Activated CD4-positive, alpha-beta memory T cell treated with anti-CD3 and anti-CD28 coated beads for 36 hours (primary cell): ENCODE measurements at regions not wholly inside any gene's neighbourhood (a gene's known extent, or its start where the extent isn't known, plus 50 kb on each side); places are given as distances from the start of the nearest gene placed in this dataset.
A peak's percentile ranks its signal among the peaks of the same experiment; 100 is the strongest.

ENCODE experiments used
- CTCF ChIA-PET: fragments of 350-600 bp; sonication (Branson Sonifier 250); formaldehyde crosslinking; loops from one replicate; lab custom pipeline; 2021; ENCODE audit warnings: antibody characterized with exemption, inconsistent platforms; lab: Charles Lee
- POLR2A ChIA-PET: fragments of 350-600 bp; sonication (Branson Sonifier 250); formaldehyde crosslinking; loops from one replicate; lab custom pipeline; 2021; ENCODE audit warnings: antibody characterized with exemption; lab: Charles Lee
- DNase-seq: peaks from one replicate; pipeline ENCODE4 v3.0.0-alpha.2; 2020
- H3K27ac Mint-ChIP-seq: one replicate; pipeline ENCODE4 v1.8.0; 2021; ENCODE audit warnings: mixed read lengths
- H3K27me3 Mint-ChIP-seq: one replicate; pipeline ENCODE4 v1.8.0; 2021; ENCODE audit warnings: mixed read lengths
- H3K36me3 Mint-ChIP-seq: one replicate; pipeline ENCODE4 v1.8.0; 2021; ENCODE audit warnings: mixed read lengths
- H3K4me1 Mint-ChIP-seq: one replicate; pipeline ENCODE4 v1.8.0; 2021; ENCODE audit warnings: low read depth, mixed read lengths
- H3K4me3 Mint-ChIP-seq: one replicate; pipeline ENCODE4 v1.8.0; 2021; ENCODE audit warnings: mild to moderate bottlenecking, mixed read lengths
- H3K9me3 Mint-ChIP-seq: one replicate; pipeline ENCODE4 v1.8.0; 2021; ENCODE audit warnings: mixed read lengths
- intact Hi-C: fragments of 100-400 bp; cut with micrococcal nuclease; formaldehyde crosslinking; loops from one replicate; pipeline ENCODE4 v1.15.1; 2023

DNA sequence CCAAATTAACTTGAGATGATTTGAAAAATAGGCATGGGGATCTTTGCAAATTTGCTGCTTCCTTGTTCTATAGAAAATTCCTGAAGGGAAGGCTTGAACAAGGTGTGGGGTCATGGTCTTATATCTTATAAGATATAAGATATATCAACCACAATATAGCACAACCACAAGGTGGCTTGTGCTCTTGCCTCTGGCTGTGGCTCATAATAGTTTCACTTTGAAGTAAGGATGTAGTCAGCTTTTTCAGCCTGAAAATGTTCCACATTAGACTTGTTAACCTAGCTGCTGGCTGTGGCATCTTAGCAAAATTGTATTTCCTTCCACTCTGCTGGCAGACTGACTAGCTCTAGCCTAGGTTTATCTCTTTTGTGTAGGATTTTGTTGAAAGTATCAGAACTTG, 169.7 kb downstream of the KLF5 start:
- Mint-ChIP-seq H3K4me3 (no peak overlapping the region), H3K4me1 (peaks cover 38% of the 10 kb centered on the region), H3K27me3 (peaks cover 4% of the 10 kb centered on the region), H3K27ac (no peak overlapping the region), H3K36me3 (no peaks in the 10 kb centered on the region), H3K9me3 (no peaks in the 10 kb centered on the region)
- CTCF ChIA-PET, result interaction anchor here (1.2 kb wide), 1 partner anchor 470 kb away, joined by 4 read pairs; no protein-coding TSS in a partner anchor
- POLR2A ChIA-PET, result no interaction called here
- peak; percentile 16 for DNase-seq
- intact Hi-C loops, result loop anchor here (1.0 to 10.0 kb wide), 3 partner anchors 194 to 1016 kb away; no protein-coding TSS in a partner anchor

DNA sequence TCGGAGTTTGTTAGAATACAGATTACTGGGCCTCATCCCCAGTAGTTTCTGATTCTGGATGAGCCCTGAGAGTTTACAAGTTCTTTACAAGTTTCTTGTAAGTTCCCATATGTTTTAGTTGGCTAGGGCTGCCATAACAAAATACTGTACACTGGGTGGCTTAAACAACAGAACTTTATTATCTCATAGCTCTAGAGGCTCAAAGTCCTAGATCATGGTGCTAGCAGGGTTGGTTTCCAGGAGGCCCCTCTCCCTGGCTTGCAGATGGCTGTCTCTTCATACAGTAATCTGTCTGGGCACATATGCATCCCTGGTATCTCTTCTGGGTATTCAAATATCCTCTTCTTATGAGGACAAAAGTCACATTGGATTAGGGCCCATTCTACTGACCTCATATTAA, 167.2 kb downstream of the KLF5 start:
- H3K27ac Mint-ChIP-seq, result no peak overlapping the region
- ChIA-PET POLR2A (no interaction called here), CTCF (no interaction called here)
- intact Hi-C loops, result loop anchor here (2.0 to 10.0 kb wide), 3 partner anchors 196 to 1019 kb away; no protein-coding TSS in a partner anchor
- H3K36me3 Mint-ChIP-seq, result no peaks in the 10 kb centered on the region
- peaks cover 4% of the 10 kb centered on the region for H3K27me3 Mint-ChIP-seq
- H3K4me1 Mint-ChIP-seq, result peaks cover 42% of the 10 kb centered on the region
- no peaks in the 10 kb centered on the region for H3K9me3 Mint-ChIP-seq
- H3K4me3 Mint-ChIP-seq, result no peak overlapping the region
- no peak for DNase-seq

DNA sequence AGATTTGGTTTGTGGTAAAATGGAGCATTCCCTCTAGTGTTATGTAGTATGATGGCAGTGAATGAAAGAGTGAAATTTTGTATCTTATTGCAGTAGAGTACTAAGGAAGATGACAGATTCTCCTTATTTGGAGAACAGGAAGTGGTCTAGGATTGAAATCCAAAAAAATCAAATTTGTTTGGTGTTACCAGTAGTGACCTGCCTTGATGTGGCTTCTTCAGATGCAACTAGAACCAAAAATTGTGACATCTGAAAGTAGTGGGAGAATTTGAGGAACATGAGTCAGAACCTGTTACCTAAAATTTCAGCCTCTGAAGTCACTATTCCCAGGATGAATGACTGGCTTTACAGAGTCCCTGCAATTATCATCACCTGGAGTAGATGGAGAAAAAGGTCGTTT, 165.9 kb downstream of the KLF5 start:
- Mint-ChIP-seq H3K27me3 (peaks cover 4% of the 10 kb centered on the region), H3K4me1 (peaks cover 36% of the 10 kb centered on the region), H3K36me3 (no peaks in the 10 kb centered on the region), H3K27ac (no peak overlapping the region), H3K9me3 (no peaks in the 10 kb centered on the region), H3K4me3 (no peak overlapping the region)
- POLR2A ChIA-PET, result no interaction called here
- CTCF ChIA-PET, result interaction anchor here (0.6 kb wide), 1 partner anchor 170 kb away, joined by 3 read pairs; no protein-coding TSS in a partner anchor
- DNase-seq, result no peak
- intact Hi-C loops, result loop anchor here (2.0 to 10.0 kb wide), 3 partner anchors 198 to 1020 kb away; no protein-coding TSS in a partner anchor

DNA sequence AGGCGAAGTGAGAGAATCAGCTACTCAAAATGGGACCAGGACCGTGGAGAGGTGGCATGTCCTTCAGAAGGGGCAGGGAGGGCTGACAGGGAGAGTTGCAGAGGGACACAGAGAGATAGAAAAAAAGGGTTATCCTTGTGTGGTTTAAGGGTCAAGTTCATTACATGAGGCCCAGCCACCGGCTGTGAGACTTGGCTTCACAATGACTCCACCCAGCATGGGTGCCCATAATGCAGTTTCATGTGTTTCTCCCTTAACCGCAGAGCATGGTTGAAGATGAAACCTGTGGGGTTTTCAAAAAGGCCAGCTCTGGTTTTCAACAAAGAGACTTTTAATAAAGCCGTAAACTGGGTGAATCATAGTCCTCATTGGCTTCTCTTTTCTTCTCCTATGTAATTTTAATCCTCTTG, 164.6 kb downstream of the KLF5 start:
- no peaks in the 10 kb centered on the region for H3K36me3 Mint-ChIP-seq
- ChIA-PET POLR2A (interaction anchor here (0.6 kb wide), 1 partner anchor 384 kb away, joined by 3 read pairs; no protein-coding TSS in a partner anchor), CTCF (no interaction called here)
- peaks cover 24% of the 10 kb centered on the region for H3K4me1 Mint-ChIP-seq
- H3K27ac Mint-ChIP-seq, result no peak overlapping the region
- H3K27me3 Mint-ChIP-seq, result peaks cover 4% of the 10 kb centered on the region
- H3K4me3 Mint-ChIP-seq, result no peak overlapping the region
- no peaks in the 10 kb centered on the region for H3K9me3 Mint-ChIP-seq
- peak; percentile 70 for DNase-seq
- intact Hi-C loops, result loop anchor here (1.0 to 10.0 kb wide), 3 partner anchors 81 to 1021 kb away; no protein-coding TSS in a partner anchor

DNA sequence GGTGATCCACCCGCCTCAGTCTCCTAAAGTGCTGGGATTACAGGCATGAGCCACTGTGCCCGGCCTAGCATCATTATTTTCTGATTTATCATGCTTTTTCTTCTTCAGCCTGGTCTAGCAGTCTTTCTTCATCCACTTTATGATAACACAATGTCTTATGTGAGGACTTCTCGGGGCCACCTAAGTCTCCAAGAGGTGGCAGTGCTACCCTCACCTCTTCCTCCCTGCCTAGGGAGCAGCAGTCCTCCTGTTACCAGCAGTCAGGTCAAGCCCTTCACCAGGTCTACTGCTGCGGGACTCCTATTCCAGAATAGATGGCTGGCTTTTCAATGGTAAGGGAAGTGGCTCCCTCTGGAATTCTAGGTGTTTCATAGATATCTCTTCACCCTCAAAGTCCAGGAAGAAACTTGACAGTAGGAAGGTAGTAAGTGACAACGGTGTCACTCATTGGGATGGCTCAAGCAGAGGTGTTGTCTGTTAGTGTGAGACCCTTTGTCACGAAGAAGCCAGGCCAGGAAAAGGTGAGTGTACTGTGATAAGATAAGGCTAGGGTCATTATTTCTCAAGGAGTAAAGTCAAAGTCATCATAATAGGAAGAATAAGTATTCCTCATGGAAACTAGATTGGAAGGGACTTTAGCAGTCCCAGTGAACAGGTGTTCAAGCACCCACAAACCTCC, 164.0 kb downstream of the KLF5 start:
- Mint-ChIP-seq H3K4me1 (peaks cover 21% of the 10 kb centered on the region), H3K36me3 (no peaks in the 10 kb centered on the region), H3K4me3 (no peak overlapping the region), H3K9me3 (no peaks in the 10 kb centered on the region), H3K27ac (no peak overlapping the region), H3K27me3 (peaks cover 4% of the 10 kb centered on the region)
- intact Hi-C loops, result loop anchor here (1.0 to 10.0 kb wide), 3 partner anchors 82 to 1022 kb away; no protein-coding TSS in a partner anchor
- DNase-seq, result no peak
- ChIA-PET CTCF (no interaction called here), POLR2A (interaction anchor here (0.6 kb wide), 1 partner anchor 384 kb away, joined by 3 read pairs; no protein-coding TSS in a partner anchor)

- ChIA-PET POLR2A (no interaction called here), CTCF (no interaction called here)
- peaks cover 4% of the 10 kb centered on the region for H3K27me3 Mint-ChIP-seq
- no peaks in the 10 kb centered on the region for H3K9me3 Mint-ChIP-seq
- H3K4me1 Mint-ChIP-seq, result peaks cover 24% of the 10 kb centered on the region
- intact Hi-C loops, result loop anchor here (10.0 kb wide), 1 partner anchor 1024 kb away; no protein-coding TSS in a partner anchor
- no peak for DNase-seq
- no peak overlapping the region for H3K4me3 Mint-ChIP-seq
- no peak overlapping the region for H3K27ac Mint-ChIP-seq
- H3K36me3 Mint-ChIP-seq, result no peaks in the 10 kb centered on the region
These were observed 162.3 kb downstream of the KLF5 start for GRCh38 chr13:73220966-73221720.

- CTCF ChIA-PET, result no interaction called here
- intact Hi-C loops, result no loop called here
- peaks cover 5% of the 10 kb centered on the region for H3K27me3 Mint-ChIP-seq
These were observed 159.4 kb downstream of the KLF5 start for GRCh38 chr13:73218181-73218580.

DNA sequence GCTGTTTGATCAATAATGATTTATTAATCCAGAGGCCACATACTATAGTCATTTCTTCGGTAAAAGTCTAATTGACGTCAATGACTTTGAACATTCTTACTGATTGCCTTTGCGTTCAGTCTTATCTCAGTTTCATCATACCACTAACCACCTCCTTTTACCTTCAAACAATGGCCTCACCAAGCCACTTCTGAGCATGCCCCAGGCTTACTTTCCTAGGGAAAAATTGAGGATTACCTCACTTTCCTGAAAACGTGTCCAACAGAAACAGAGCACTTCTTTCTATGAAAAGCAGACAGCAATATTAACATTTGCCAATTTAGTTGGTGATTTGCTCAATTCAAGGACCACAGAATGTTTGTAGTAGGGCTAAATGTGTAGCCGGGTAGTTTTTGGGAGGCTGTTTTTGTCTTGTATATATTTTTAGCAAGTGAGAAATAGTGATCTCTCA, 157.6 kb downstream of the KLF5 start:
- H3K9me3 Mint-ChIP-seq, result no peaks in the 10 kb centered on the region
- H3K27ac Mint-ChIP-seq, result no peak overlapping the region
- DNase-seq, result no peak
- no peaks in the 10 kb centered on the region for H3K36me3 Mint-ChIP-seq
- H3K4me3 Mint-ChIP-seq, result no peak overlapping the region
- H3K27me3 Mint-ChIP-seq, result peaks cover 7% of the 10 kb centered on the region
- intact Hi-C loops, result no loop called here
- POLR2A ChIA-PET, result no interaction called here
- CTCF ChIA-PET, result no interaction called here
- H3K4me1 Mint-ChIP-seq, result peaks cover 10% of the 10 kb centered on the region

More at GRCh38 chr13:73218181-73218580, 159.4 kb downstream of the KLF5 start:
- Mint-ChIP-seq H3K36me3 (no peaks in the 10 kb centered on the region), H3K9me3 (no peaks in the 10 kb centered on the region), H3K4me3 (no peak overlapping the region), H3K27ac (no peak overlapping the region), H3K4me1 (peaks cover 9% of the 10 kb centered on the region)
- POLR2A ChIA-PET, result no interaction called here
- no peak for DNase-seq

DNA sequence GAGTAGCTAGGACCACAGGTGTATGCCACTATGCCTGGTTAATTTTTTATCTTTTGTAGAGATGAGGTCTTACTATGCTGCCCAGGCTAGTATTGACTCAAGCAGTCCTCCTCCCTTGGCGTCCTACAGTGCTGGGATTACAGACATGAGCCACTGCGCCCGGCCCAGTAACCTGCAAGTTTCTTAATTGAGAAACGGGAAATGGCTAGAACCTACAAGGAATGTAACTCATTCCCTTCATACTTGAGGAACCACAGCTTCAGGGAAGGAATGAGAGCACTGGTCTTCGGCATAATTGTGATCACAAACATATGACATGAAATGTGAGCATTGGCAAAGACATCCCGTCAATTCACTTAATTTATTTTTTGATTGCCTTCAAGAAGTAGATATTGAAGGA, 157.0 kb downstream of the KLF5 start:
- Mint-ChIP-seq H3K9me3 (no peaks in the 10 kb centered on the region), H3K27me3 (peaks cover 9% of the 10 kb centered on the region), H3K36me3 (no peaks in the 10 kb centered on the region), H3K27ac (no peak overlapping the region), H3K4me3 (no peak overlapping the region), H3K4me1 (peaks cover 10% of the 10 kb centered on the region)
- ChIA-PET CTCF (no interaction called here), POLR2A (no interaction called here)
- intact Hi-C loops, result no loop called here
- DNase-seq, result no peak

DNA sequence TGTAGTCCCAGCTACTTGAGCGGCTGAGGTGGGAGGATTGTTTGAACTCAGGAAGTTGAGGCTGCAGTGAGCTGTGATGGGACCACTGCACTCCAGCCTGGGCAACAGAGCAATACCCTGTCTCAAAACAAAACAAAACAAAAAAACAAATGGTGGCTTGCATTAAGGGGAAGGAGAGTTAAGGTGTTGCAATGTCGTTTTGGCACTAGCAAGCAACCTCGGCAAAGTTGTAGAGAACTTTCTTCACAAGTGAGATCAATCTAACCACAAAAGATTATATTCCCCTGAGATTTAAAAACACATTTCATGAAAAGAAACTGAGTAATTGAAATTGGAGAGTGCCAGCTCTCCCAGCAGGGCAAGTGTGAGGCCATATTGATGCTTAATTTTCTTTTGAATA, 153.7 kb downstream of the KLF5 start:
- Mint-ChIP-seq H3K9me3 (no peaks in the 10 kb centered on the region), H3K4me1 (peaks cover 10% of the 10 kb centered on the region), H3K36me3 (no peaks in the 10 kb centered on the region), H3K4me3 (no peak overlapping the region), H3K27ac (no peak overlapping the region), H3K27me3 (peaks cover 9% of the 10 kb centered on the region)
- intact Hi-C loops, result no loop called here
- no peak for DNase-seq
- CTCF ChIA-PET, result no interaction called here
- POLR2A ChIA-PET, result no interaction called here

DNA sequence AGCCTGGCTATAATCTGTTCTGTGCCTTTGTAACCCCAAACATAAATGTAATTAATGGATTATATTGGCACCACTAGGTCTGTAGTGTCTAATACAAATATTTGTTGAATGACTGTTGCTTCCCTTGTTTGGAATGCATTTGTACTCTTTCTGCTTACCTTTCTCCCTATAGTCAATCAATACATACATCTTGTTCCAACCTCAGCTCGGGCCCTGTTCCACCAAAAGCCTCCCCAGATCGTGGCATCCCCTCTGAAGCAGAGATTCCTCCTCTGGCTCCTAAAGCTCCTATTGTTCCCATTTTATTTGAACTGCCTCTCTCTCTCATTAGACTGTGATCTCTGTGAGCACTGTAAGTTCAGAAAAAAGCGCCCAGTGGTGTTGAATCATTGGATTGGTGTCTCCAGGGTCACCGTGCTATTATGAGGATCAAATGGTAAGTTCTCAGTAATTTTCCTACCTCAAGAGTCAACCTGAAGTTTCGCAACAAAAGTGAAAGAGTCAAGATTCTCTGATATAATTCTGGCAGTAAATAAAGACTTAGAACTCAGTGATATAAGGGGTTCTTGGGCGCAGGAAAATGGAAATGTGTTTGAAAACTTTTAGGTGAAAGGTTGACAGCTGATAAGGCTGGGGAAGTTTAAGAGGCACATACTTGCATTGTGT, 151.5 kb downstream of the KLF5 start:
- peaks cover 4% of the 10 kb centered on the region for H3K4me1 Mint-ChIP-seq
- H3K4me3 Mint-ChIP-seq, result no peak overlapping the region
- DNase-seq, result no peak
- ChIA-PET POLR2A (no interaction called here), CTCF (interaction anchor here (0.6 kb wide), 1 partner anchor 15 kb away, joined by 3 read pairs; no protein-coding TSS in a partner anchor)
- H3K36me3 Mint-ChIP-seq, result no peaks in the 10 kb centered on the region
- H3K27ac Mint-ChIP-seq, result no peak overlapping the region
- intact Hi-C loops, result no loop called here
- H3K9me3 Mint-ChIP-seq, result no peaks in the 10 kb centered on the region
- peaks cover 4% of the 10 kb centered on the region for H3K27me3 Mint-ChIP-seq

GRCh38 chr13:73204952-73205351, 146.1 kb downstream of the KLF5 start:
- ChIA-PET POLR2A (no interaction called here), CTCF (no interaction called here)
- no peak overlapping the region for H3K27ac Mint-ChIP-seq
- no peaks in the 10 kb centered on the region for H3K9me3 Mint-ChIP-seq
- peaks cover 33% of the 10 kb centered on the region for H3K27me3 Mint-ChIP-seq
- H3K36me3 Mint-ChIP-seq, result no peaks in the 10 kb centered on the region
- intact Hi-C loops, result no loop called here
- no peak for DNase-seq
- no peak overlapping the region for H3K4me3 Mint-ChIP-seq
- no peaks in the 10 kb centered on the region for H3K4me1 Mint-ChIP-seq
